Transverse colon (tissue), 4 donors: ENCODE measurements at regions not wholly inside any gene's neighbourhood (a gene's known extent, or its start where the extent isn't known, plus 50 kb on each side); places are given as distances from the start of the nearest gene placed in this dataset.

ENCODE experiments used
- DNase-seq: peaks from one replicate; pipeline ENCODE4 v3.0.0-alpha.2; 2019
- H3K27ac ChIP-seq, 4 donors: fragments of 200-600 bp; sonication (generic); 2 replicates each; pipeline ENCODE4 v1.5.1; 2016 to 2018; ENCODE audit warnings: inconsistent platforms in 4 of 4
- H3K27me3 ChIP-seq: fragments of 200-600 bp; sonication (generic); 2 replicates; pipeline ENCODE4 v1.5.1; 2017; ENCODE audit warnings: inconsistent platforms
- H3K36me3 ChIP-seq, 4 donors: fragments of 200-600 bp; sonication (generic); 2 replicates each; pipeline ENCODE4 v1.5.1; 2017 to 2019; ENCODE audit warnings: inconsistent platforms in 4 of 4
- H3K4me1 ChIP-seq, 4 donors: fragments of 200-600 bp; sonication (generic); 2 replicates each; pipeline ENCODE4 v1.5.1; 2017 to 2020; ENCODE audit warnings: inconsistent platforms in 4 of 4
- H3K4me3 ChIP-seq, 4 donors: fragments of 200-600 bp; sonication (generic); 1 replicate in 1 of 4; 2 replicates in 3 of 4; pipeline versions ENCODE4 v1.5.1 to v1.6.1; 2017 to 2019; ENCODE audit warnings: inconsistent platforms in 4 of 4
- H3K9me3 ChIP-seq, 2 donors: fragments of 200-600 bp; sonication (generic); 2 replicates each; pipeline ENCODE4 v1.5.1; 2017 to 2019; ENCODE audit warnings: inconsistent platforms in 2 of 2
- EP300 ChIP-seq: sonication (generic); formaldehyde crosslinking; IDR thresholded peaks from one replicate; pipeline ENCODE4 v1.6.1; 2017; ENCODE audit warnings: antibody characterized with exemption, low read depth
- POLR2A ChIP-seq: fragments of 450-650 bp; IDR thresholded peaks from one replicate; pipeline ENCODE4 v1.6.1; 2016; ENCODE audit warnings: antibody characterized with exemption, mild to moderate bottlenecking, moderate library complexity
- POLR2AphosphoS5 ChIP-seq, 3 donors: sonication (generic); formaldehyde crosslinking; IDR thresholded peaks; one replicate each; pipeline ENCODE4 v1.6.1; 2016; ENCODE audit warnings: antibody characterized with exemption in 3 of 3
- WGBS, 2 donors: methylation state at CpG; one replicate each; pipeline ENCODE4 v1.1.5; 2018; ENCODE audit warnings: low coverage in 1 of 2; 5-methylcytosine and 5-hydroxymethylcytosine counted together
- in situ Hi-C, 4 donors: fragments of 200-750 bp; cut with MboI; loops; one replicate each; pipeline versions ENCODE4 v1.15.0 to v1.15.1; 2017; ENCODE audit warnings: low sequenced_read_pairs in 3 of 4, low pct_ligation_motif_present in 1 of 4, low pct_unique_long_range_greater_than_20kb in 1 of 4
- intact Hi-C: fragments of 100-400 bp; cut with DNase I; formaldehyde crosslinking; loops from one replicate; pipeline ENCODE4 v1.15.1; 2023; ENCODE audit warnings: low total_unique reads
- small RNA-seq, 4 donors: library from RNA; depleted of rRNA; stranded (forward); fragments of <200 nt; gene quantifications; one replicate each; pipeline ENCODE3, GENCODE V24; 2016
- TF ChIP-seq, protein P1 (sequence below), 5 experiments: fragments of 200-600 bp in 3 of 5; fragments of 450-650 bp in 2 of 5; sonication (generic) in 3 of 5; IDR thresholded peaks; 1 replicate in 2 of 5; 2 replicates in 3 of 5; pipeline ENCODE4 v1.5.1; 2016 to 2017; ENCODE audit warnings: antibody characterized with exemption in 5 of 5, inconsistent platforms in 3 of 5, mild to moderate bottlenecking in 2 of 5, moderate library complexity in 1 of 5

DNA sequence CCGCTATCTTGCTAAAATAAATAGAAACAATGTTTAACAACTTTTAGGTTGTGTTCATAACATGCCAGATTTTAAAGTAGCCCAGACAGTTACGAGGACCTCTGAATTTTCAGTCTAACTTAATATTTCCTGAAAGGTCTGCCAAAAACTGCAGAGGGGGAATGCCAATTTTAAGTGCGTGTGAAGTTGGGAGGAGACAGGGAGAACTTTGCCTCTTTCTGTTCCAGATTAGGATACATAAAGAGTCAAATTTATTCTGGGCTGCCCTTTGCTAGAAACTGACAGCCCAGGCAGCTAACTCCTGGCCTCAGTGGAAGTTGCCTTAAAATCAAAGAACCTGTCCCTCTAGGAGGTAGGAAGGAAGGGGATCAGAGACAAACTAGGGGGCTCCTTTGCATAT lies 52.3 kb upstream of the PIP4K2A start:
- in situ Hi-C loops (no loop called here), intact Hi-C loops (no loop called here)
- Histone ChIP-seq H3K27me3 (no peaks in the 10 kb centered on the region), H3K4me3 (no peak overlapping the region), H3K4me1 (peaks cover 0 to 6% (median 0%) of the 10 kb centered on the region in 4 donors), H3K27ac (peak overlapping the region in 1 of 4 donors; percentile 3), H3K9me3 (no peaks in the 10 kb centered on the region), H3K36me3 (no peaks in the 10 kb centered on the region)
- TF ChIP-seq POLR2AphosphoS5 (IDR thresholded peaks at IDR 0.05) = no peak
- TF ChIP-seq POLR2A = no peak
- 43 to 47% methylated on average over 3 of the region's 3 CpGs for WGBS, 2 donors
- DNase-seq = no peak

DNA sequence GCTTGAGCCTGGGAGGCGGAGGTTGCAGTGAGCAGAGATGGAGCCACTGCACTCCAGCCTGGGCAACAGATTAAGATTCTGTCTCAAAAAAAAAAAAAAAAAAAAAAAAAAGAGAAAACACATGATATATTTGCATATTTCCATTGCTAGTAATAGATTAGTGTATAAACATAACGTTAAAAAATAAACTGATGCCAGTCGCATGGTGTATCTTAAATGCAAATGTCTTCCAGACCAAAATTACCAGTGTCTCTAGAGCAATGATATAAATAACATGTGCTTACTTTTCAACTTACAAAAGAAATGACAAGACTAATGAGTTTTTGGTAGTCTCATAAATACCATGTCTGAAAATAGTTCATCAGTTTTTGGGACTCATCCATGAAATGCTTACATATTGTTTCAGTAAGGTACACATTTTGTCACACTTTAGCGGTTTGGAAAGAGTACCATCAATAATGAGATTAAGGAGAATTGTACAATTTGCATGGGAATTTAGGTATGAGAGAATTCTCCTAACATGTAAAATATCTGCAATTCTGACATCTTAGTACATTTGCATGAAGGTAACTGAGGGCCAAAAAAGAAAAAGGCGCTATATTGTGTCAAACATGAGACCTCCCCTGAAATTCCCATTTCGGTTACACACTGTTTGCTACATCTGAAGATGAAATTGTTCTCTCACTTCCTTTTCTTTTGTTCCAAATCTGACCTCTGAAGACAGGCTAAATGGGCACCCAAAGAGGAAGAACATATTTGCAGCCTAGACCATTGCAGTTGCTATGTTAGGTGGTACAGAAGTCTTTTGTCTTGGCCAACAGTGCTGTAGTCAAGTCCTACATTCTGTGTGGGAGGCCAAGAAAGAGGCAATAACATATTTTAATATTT lies 51.5 kb upstream of the PIP4K2A start:
- in situ Hi-C loops = no loop called here
- intact Hi-C loops = no loop called here
- no peak overlapping the region for H3K4me3 ChIP-seq
- no peaks in the 10 kb centered on the region for H3K27me3 ChIP-seq
- no peak for DNase-seq
- TF ChIP-seq POLR2AphosphoS5 (IDR thresholded peaks at IDR 0.05) (no peak), EP300 (no peak), POLR2A (no peak)
- TF ChIP-seq, protein P1, sequence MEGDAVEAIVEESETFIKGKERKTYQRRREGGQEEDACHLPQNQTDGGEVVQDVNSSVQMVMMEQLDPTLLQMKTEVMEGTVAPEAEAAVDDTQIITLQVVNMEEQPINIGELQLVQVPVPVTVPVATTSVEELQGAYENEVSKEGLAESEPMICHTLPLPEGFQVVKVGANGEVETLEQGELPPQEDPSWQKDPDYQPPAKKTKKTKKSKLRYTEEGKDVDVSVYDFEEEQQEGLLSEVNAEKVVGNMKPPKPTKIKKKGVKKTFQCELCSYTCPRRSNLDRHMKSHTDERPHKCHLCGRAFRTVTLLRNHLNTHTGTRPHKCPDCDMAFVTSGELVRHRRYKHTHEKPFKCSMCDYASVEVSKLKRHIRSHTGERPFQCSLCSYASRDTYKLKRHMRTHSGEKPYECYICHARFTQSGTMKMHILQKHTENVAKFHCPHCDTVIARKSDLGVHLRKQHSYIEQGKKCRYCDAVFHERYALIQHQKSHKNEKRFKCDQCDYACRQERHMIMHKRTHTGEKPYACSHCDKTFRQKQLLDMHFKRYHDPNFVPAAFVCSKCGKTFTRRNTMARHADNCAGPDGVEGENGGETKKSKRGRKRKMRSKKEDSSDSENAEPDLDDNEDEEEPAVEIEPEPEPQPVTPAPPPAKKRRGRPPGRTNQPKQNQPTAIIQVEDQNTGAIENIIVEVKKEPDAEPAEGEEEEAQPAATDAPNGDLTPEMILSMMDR (IDR thresholded peaks at IDR 0.05) = no peak
- peak overlapping the region in 1 of 4 donors; percentile 3 for H3K27ac ChIP-seq
- 73 to 80% methylated on average over 5 to 6 of the region's 6 CpGs for WGBS, 2 donors
- no peaks in the 10 kb centered on the region for H3K36me3 ChIP-seq
- H3K9me3 ChIP-seq = no peaks in the 10 kb centered on the region
- H3K4me1 ChIP-seq = peaks cover 0 to 6% (median 0%) of the 10 kb centered on the region in 4 donors

DNA sequence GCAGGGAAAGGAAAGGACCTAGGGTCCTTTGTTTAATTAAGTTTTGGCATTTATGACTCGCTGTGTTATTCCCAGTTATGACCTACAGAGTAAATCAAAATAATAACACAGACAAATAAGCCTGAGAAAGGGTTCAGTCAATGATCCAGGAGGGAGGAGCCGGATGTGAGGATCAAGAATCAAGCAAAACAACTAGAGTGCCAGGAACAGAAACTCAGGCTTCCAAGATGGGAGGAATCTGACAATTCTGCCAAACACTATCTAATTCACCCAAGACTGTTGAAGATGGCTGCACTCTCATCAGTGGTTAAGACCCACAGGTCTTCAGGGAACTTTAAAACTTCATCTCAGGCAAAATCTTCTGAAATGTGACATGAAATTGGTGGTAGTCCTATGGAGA lies 50.3 kb upstream of the PIP4K2A start:
- H3K27me3 ChIP-seq = no peaks in the 10 kb centered on the region
- DNase-seq = no peak
- in situ Hi-C loops (no loop called here), intact Hi-C loops (no loop called here)
- no peak for TF ChIP-seq POLR2A
- no peak for TF ChIP-seq EP300
- TF ChIP-seq, protein P1 (IDR thresholded peaks at IDR 0.05) = no peak
- TF ChIP-seq POLR2AphosphoS5 (IDR thresholded peaks at IDR 0.05) = no peak
- no peak overlapping the region for H3K27ac ChIP-seq
- WGBS, 2 donors = 81 to 100% methylated on average over 2 of the region's 2 CpGs
- H3K4me1 ChIP-seq = peaks cover 0 to 6% (median 0%) of the 10 kb centered on the region in 4 donors
- no peaks in the 10 kb centered on the region for H3K9me3 ChIP-seq
- H3K36me3 ChIP-seq = no peaks in the 10 kb centered on the region
- H3K4me3 ChIP-seq = no peak overlapping the region

Small RNA genes lying in the stretch of these regions (small RNA-seq; reads per million reads assigned to genes)
- gene RNU6-413P = 0 reads per million in 4 donors
